ENCODE measurements at regions not wholly inside any gene's neighbourhood (a gene's known extent, or its start where the extent isn't known, plus 50 kb on each side); places are given as distances from the start of the nearest gene placed in this dataset.

DNA sequence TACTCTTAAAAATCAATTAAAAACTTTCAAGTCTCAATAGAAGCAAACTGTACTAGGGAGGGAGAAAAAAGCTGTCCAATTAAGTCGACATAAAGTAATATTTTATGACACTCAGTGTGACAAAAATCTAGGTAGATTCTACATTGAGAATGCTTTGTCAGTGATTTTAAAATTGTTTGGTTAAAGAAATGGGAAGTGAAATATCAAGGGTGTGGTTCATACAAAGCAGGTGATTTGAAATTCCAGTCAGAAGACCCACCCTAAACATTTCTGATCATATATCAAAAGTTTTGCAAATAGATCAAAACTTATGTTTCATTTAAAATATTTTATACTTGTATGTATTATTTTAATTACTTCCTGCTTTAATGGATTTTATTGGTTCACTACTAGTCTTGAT is 338.9 kb upstream of the DCC start:
- 64% methylated on average over 1 of the region's 1 CpG for WGBS
- H3K36me3 ChIP-seq = no peaks in the 10 kb centered on the region

DNA sequence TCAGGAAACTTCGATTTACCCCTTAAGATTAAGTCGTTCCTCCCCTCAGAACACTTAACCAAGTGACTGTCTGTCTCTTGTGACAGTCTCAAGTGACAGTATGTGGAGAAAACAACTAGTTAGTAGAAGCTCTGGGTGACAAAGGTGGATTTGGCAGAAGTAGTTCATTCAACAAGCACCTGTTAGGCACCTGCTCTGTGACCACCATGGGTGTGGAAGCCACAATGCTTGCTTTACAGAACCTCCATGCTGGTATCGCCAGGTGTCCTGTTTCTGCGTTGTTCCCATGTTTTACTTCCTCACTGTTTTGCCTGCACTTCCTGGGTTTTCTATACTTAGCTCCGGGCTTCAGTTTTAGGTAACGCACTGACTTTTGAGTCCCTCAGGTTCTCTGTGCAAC is 337.4 kb upstream of the DCC start:
- Histone ChIP-seq H3K9me3 (no peaks in the 10 kb centered on the region), H3K27me3 (no peaks in the 10 kb centered on the region), H3K36me3 (no peaks in the 10 kb centered on the region), H3K4me3 (no peak overlapping the region), H3K4me1 (no peaks in the 10 kb centered on the region), H3K27ac (replicated peaks in 1 of 4) (no peak overlapping the region)
- intact Hi-C loops (cut with DNase I) = no loop called here
- WGBS = 81% methylated on average over 6 of the region's 6 CpGs
- DNase-seq (ENCODE audit: extremely low spot score) = no peak
- TF ChIP-seq, protein P1, sequence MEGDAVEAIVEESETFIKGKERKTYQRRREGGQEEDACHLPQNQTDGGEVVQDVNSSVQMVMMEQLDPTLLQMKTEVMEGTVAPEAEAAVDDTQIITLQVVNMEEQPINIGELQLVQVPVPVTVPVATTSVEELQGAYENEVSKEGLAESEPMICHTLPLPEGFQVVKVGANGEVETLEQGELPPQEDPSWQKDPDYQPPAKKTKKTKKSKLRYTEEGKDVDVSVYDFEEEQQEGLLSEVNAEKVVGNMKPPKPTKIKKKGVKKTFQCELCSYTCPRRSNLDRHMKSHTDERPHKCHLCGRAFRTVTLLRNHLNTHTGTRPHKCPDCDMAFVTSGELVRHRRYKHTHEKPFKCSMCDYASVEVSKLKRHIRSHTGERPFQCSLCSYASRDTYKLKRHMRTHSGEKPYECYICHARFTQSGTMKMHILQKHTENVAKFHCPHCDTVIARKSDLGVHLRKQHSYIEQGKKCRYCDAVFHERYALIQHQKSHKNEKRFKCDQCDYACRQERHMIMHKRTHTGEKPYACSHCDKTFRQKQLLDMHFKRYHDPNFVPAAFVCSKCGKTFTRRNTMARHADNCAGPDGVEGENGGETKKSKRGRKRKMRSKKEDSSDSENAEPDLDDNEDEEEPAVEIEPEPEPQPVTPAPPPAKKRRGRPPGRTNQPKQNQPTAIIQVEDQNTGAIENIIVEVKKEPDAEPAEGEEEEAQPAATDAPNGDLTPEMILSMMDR (IDR thresholded peaks at IDR 0.05) = no peak
- no peak for TF ChIP-seq POLR2A (IDR thresholded peaks at IDR 0.05; ENCODE audit: low read depth)

More for the DNA sequence above, 338.9 kb upstream of the DCC start:
- Histone ChIP-seq H3K27me3 (no peaks in the 10 kb centered on the region), H3K27ac (replicated peaks in 1 of 4) (no peak overlapping the region), H3K9me3 (no peaks in the 10 kb centered on the region), H3K4me1 (no peaks in the 10 kb centered on the region), H3K4me3 (no peak overlapping the region)
- intact Hi-C loops (cut with DNase I) = no loop called here
- DNase-seq (ENCODE audit: extremely low spot score) = no peak
- no peak for TF ChIP-seq POLR2A (IDR thresholded peaks at IDR 0.05; ENCODE audit: low read depth)
- TF ChIP-seq POLR2AphosphoS5 (IDR thresholded peaks at IDR 0.05) = no peak
- TF ChIP-seq, protein P1 (IDR thresholded peaks at IDR 0.05) = no peak
- no peak for TF ChIP-seq EP300 (IDR thresholded peaks at IDR 0.05)

DNA sequence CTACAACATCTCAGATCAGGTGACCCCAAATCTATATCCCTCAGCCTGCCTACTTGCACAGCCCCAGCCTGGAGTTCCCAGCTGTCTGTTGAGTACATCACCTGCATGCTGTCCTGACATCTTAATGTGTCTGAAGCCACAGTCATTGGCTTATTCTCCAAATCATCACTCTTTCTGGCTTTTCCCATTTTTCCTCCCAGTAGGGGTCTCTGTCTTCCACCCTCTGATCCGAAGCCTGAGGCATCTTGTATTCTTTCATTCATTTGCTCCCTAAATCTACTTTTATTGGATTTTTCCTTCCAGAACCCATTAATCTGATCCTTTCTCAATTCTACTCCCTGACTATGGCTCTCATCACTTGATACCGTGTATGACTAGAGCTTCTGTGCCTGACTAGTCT is 332.9 kb upstream of the DCC start:
- intact Hi-C loops (cut with DNase I) = no loop called here
- no peak for TF ChIP-seq POLR2A (IDR thresholded peaks at IDR 0.05; ENCODE audit: low read depth)
- TF ChIP-seq POLR2AphosphoS5 (IDR thresholded peaks at IDR 0.05) = no peak
- TF ChIP-seq, protein P1 (IDR thresholded peaks at IDR 0.05) = no peak
- TF ChIP-seq EP300 (IDR thresholded peaks at IDR 0.05) = no peak
- WGBS = 73% methylated on average over 2 of the region's 2 CpGs
- H3K36me3 ChIP-seq = no peaks in the 10 kb centered on the region
- DNase-seq (ENCODE audit: extremely low spot score) = no peak
- no peak overlapping the region for H3K4me3 ChIP-seq
- no peak overlapping the region for H3K27ac ChIP-seq (replicated peaks in 1 of 4)
- H3K27me3 ChIP-seq = no peaks in the 10 kb centered on the region
- H3K9me3 ChIP-seq = no peaks in the 10 kb centered on the region
- no peaks in the 10 kb centered on the region for H3K4me1 ChIP-seq

DNA sequence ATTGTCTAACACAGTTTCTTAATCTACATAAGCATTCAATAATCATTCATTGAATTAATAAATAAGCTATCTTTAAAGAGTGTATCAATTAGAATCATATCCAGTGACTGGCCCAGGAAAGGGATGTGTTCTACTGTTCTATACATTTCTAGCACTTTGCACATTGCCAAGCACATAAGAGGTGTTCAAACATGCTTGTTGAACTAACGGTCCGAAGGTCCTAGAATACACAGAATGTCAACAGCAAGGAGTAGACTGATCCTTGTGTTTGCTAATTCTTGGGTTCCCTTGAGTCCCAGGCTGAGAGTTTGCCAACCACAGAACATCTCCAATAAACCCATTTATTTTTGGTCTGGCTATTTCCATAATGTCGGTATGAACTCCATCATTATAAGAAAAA is 331.7 kb upstream of the DCC start:
- H3K9me3 ChIP-seq = no peaks in the 10 kb centered on the region
- H3K27me3 ChIP-seq = no peaks in the 10 kb centered on the region
- no peaks in the 10 kb centered on the region for H3K36me3 ChIP-seq
- intact Hi-C loops (cut with DNase I) = no loop called here
- no peak for DNase-seq (ENCODE audit: extremely low spot score)
- WGBS = 63% methylated on average over 3 of the region's 3 CpGs
- H3K4me3 ChIP-seq = no peak overlapping the region
- no peak for TF ChIP-seq EP300 (IDR thresholded peaks at IDR 0.05)
- TF ChIP-seq, protein P1 (IDR thresholded peaks at IDR 0.05) = no peak
- TF ChIP-seq POLR2A (IDR thresholded peaks at IDR 0.05; ENCODE audit: low read depth) = no peak
- TF ChIP-seq POLR2AphosphoS5 (IDR thresholded peaks at IDR 0.05) = no peak
- H3K27ac ChIP-seq (replicated peaks in 1 of 4) = no peak overlapping the region
- H3K4me1 ChIP-seq = no peaks in the 10 kb centered on the region

DNA sequence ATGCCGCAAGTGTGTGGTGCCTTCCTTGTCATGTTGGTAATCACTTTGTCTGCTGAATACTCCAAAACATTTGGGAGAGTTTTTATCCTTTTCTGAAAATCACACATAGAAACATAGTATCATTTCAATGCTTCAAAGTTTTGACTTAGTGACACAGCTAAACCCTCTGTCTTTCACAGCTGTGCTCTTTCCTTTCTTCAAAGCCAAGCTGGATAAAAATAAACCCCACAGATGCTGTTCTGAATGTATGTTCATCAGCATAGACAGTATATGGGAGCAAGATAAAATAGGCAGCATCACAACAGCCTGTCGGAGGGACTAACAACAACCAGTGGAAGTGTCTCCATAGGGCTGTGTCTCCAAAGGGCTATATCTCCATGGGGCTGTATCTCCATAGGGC is 331.3 kb upstream of the DCC start:
- no peak overlapping the region for H3K27ac ChIP-seq (replicated peaks in 1 of 4)
- intact Hi-C loops (cut with DNase I) = no loop called here
- H3K36me3 ChIP-seq = no peaks in the 10 kb centered on the region
- no peak overlapping the region for H3K4me3 ChIP-seq
- DNase-seq (ENCODE audit: extremely low spot score) = no peak
- TF ChIP-seq POLR2A (IDR thresholded peaks at IDR 0.05; ENCODE audit: low read depth) (no peak), EP300 (IDR thresholded peaks at IDR 0.05) (no peak), POLR2AphosphoS5 (IDR thresholded peaks at IDR 0.05) (no peak)
- TF ChIP-seq, protein P1 (IDR thresholded peaks at IDR 0.05) = no peak
- no peaks in the 10 kb centered on the region for H3K27me3 ChIP-seq
- no peaks in the 10 kb centered on the region for H3K9me3 ChIP-seq
- WGBS = 95% methylated on average over 2 of the region's 2 CpGs
- no peaks in the 10 kb centered on the region for H3K4me1 ChIP-seq

Measured in esophagus muscularis mucosa (tissue), 4 donors.